ENCODE measurements at regions not wholly inside any gene's neighbourhood (a gene's known extent, or its start where the extent isn't known, plus 50 kb on each side); places are given as distances from the start of the nearest gene placed in this dataset.
"Not testable (repeated sequence)": the region's sequence is repeated elsewhere in the genome, so short reads cannot be mapped to it uniquely, and the experiment has no call there.

- ATAC-seq: no peak
- H3K27me3 ChIP-seq: no peaks in the 10 kb centered on the region
- H3K4me1 ChIP-seq: no peaks in the 10 kb centered on the region
- intact Hi-C loops (cut with DNase I): no loop called here
- DNase-seq: no peak
- H3K27ac ChIP-seq: no peak overlapping the region
- no peaks in the 10 kb centered on the region for H3K9me3 ChIP-seq
- TF ChIP-seq, protein P1, sequence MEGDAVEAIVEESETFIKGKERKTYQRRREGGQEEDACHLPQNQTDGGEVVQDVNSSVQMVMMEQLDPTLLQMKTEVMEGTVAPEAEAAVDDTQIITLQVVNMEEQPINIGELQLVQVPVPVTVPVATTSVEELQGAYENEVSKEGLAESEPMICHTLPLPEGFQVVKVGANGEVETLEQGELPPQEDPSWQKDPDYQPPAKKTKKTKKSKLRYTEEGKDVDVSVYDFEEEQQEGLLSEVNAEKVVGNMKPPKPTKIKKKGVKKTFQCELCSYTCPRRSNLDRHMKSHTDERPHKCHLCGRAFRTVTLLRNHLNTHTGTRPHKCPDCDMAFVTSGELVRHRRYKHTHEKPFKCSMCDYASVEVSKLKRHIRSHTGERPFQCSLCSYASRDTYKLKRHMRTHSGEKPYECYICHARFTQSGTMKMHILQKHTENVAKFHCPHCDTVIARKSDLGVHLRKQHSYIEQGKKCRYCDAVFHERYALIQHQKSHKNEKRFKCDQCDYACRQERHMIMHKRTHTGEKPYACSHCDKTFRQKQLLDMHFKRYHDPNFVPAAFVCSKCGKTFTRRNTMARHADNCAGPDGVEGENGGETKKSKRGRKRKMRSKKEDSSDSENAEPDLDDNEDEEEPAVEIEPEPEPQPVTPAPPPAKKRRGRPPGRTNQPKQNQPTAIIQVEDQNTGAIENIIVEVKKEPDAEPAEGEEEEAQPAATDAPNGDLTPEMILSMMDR (IDR thresholded peaks at IDR 0.05): no peak
- no peak for TF ChIP-seq POLR2A (IDR thresholded peaks at IDR 0.05)
- no peaks in the 10 kb centered on the region for H3K36me3 ChIP-seq
- H3K4me3 ChIP-seq: no peak overlapping the region
These were observed 406.0 kb downstream of the CCDC85A start for GRCh38 chr2:56589835-56590234.

- DNase-seq (no peak), ATAC-seq (no peak)
- Histone ChIP-seq H3K27ac (no peak overlapping the region), H3K4me3 (no peak overlapping the region), H3K27me3 (no peaks in the 10 kb centered on the region), H3K9me3 (no peaks in the 10 kb centered on the region), H3K36me3 (no peaks in the 10 kb centered on the region), H3K4me1 (no peaks in the 10 kb centered on the region)
- 37% methylated on average over 3 of the region's 3 CpGs for WGBS (ENCODE audit: insufficient coverage, low coverage, low lambda C conversion rate, missing lambda C conversion rate)
- intact Hi-C loops (cut with DNase I): no loop called here
- TF ChIP-seq, protein P1 (IDR thresholded peaks at IDR 0.05): no peak
- TF ChIP-seq POLR2A (IDR thresholded peaks at IDR 0.05): no peak
These were observed 406.8 kb downstream of the CCDC85A start for GRCh38 chr2:56590611-56591010.

DNA sequence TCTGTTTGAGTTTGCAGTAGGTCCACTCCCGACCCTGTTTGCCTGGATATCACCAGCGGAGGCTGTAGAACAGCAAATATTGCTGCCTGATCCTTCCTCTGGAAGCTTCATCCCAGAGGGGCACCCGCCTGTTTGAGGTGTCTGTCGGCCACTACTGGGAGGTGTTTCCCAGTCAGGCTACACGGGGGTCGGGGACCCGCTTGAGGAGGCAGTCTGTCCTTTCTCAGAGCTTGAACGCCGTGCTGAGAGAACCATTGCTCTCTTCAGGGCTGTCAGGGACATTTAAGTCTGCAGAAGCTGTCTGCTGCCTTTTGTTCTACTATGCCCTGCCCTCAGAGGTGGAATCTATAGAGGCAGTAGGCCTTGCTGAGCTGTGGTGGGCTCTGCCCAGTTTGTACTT, 422.3 kb downstream of the CCDC85A start:
- H3K36me3 ChIP-seq; ATAC-seq; intact Hi-C loops (cut with DNase I); DNase-seq; H3K4me3 ChIP-seq; H3K4me1 ChIP-seq; H3K27me3 ChIP-seq; H3K27ac ChIP-seq; H3K9me3 ChIP-seq: not testable (repeated sequence)
- 13% methylated on average over 4 of the region's 9 CpGs for WGBS (ENCODE audit: insufficient coverage, low coverage, low lambda C conversion rate, missing lambda C conversion rate)

DNA sequence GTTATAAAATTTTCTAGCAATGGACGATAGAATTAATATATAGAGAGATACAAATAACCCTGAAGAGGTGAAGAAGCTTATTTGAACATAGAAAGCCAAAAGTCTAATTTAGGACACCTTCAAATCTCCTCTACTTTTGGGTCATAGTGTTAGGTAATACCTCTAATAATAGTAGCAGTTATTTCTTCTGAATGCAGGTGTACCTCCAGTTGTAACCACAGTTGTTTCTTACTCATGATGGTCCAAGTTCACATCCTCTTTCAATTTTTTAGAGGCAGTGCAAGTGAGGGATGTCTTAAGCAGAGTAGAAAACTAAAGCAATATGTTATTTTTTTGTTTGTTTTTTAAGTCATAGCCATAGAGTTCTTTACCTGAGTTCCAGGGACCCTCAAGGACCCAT, 429.5 kb downstream of the CCDC85A start:
- Histone ChIP-seq H3K27me3 (no peaks in the 10 kb centered on the region), H3K4me3 (no peak overlapping the region), H3K36me3 (no peaks in the 10 kb centered on the region), H3K4me1 (no peaks in the 10 kb centered on the region), H3K27ac (no peak overlapping the region), H3K9me3 (no peaks in the 10 kb centered on the region)
- intact Hi-C loops (cut with DNase I): no loop called here
- ATAC-seq (no peak), DNase-seq (no peak)
- TF ChIP-seq POLR2A (IDR thresholded peaks at IDR 0.05): no peak
- TF ChIP-seq, protein P1 (IDR thresholded peaks at IDR 0.05): no peak
- WGBS (ENCODE audit: insufficient coverage, low coverage, low lambda C conversion rate, missing lambda C conversion rate): 35% methylated on average over 1 of the region's 1 CpG

DNA sequence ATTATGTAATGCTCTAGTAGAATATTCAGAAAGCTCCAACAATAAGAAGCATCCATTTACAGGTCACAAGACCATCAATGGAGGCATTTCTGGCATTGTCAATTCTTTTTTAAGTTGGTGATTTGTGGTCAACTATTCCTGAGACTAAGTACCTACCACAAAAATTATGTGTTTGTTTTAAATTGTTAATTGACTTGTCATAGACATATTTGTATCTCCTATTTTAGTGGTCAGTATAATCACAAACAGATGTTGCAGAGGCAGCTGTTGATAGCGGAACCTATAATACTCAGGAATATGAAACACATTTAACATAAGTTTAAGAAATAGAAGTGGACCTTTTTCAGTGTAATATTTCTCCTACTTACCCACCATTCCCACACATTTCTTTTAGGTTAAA, 430.1 kb downstream of the CCDC85A start:
- TF ChIP-seq, protein P1 (IDR thresholded peaks at IDR 0.05): no peak
- no peak for TF ChIP-seq POLR2A (IDR thresholded peaks at IDR 0.05)
- WGBS (ENCODE audit: insufficient coverage, low coverage, low lambda C conversion rate, missing lambda C conversion rate): 73% methylated on average over 1 of the region's 1 CpG

More for the DNA sequence above, 430.1 kb downstream of the CCDC85A start:
- Histone ChIP-seq H3K4me1 (no peaks in the 10 kb centered on the region), H3K27me3 (no peaks in the 10 kb centered on the region), H3K9me3 (no peaks in the 10 kb centered on the region), H3K36me3 (no peaks in the 10 kb centered on the region), H3K27ac (no peak overlapping the region), H3K4me3 (no peak overlapping the region)
- intact Hi-C loops (cut with DNase I): no loop called here
- ATAC-seq (no peak), DNase-seq (no peak)
